ENCODE measurements at regions not wholly inside any gene's neighbourhood (a gene's known extent, or its start where the extent isn't known, plus 50 kb on each side); places are given as distances from the start of the nearest gene placed in this dataset.

GRCh38 chr4:54384563-54384962 is 155.5 kb downstream of the PDGFRA start:
- Histone ChIP-seq H3K79me2 (ENCODE audit: low read length) (no peaks in the 10 kb centered on the region), H3K9me2 (replicated peaks; ENCODE audit: insufficient read depth, low read length) (no peaks in the 10 kb centered on the region), H3K9ac (ENCODE audit: low read length) (no peak overlapping the region), H3K9me3 (replicated peaks; ENCODE audit: insufficient read depth, low read length) (no peaks in the 10 kb centered on the region), H3K27me3 (replicated peaks; ENCODE audit: insufficient read depth, low read length) (no peaks in the 10 kb centered on the region), H3K4me1 (ENCODE audit: low read length) (no peaks in the 10 kb centered on the region), H3K4me3 (ENCODE audit: low read length) (no peak overlapping the region), H3K27ac (ENCODE audit: low read length) (no peak overlapping the region), H3K4me2 (ENCODE audit: low read depth, low read length) (no peak overlapping the region), H3F3A (ENCODE audit: insufficient read depth, low read length) (no peaks in the 10 kb centered on the region), H3K36me3 (replicated peaks; ENCODE audit: insufficient read depth, low read length) (no peaks in the 10 kb centered on the region), H2AFZ (ENCODE audit: low read length) (no peak overlapping the region), H4K20me1 (ENCODE audit: insufficient read depth, low read length) (no peaks in the 10 kb centered on the region)
- DNase-seq, result peak; percentile 49
- TF ChIP-seq CTCF (IDR thresholded peaks at IDR 0.05; ENCODE audit: low read length) (peak; percentile 55), EZH2 (optimal IDR thresholded peaks at IDR 0.05; ENCODE audit: low read depth, low read length) (no peak)

GRCh38 chr4:54386042-54386669 is 157.1 kb downstream of the PDGFRA start:
- Histone ChIP-seq H3K36me3 (replicated peaks; ENCODE audit: insufficient read depth, low read length) (no peaks in the 10 kb centered on the region), H4K20me1 (ENCODE audit: insufficient read depth, low read length) (no peaks in the 10 kb centered on the region), H3K4me1 (ENCODE audit: low read length) (no peaks in the 10 kb centered on the region), H3K4me3 (ENCODE audit: low read length) (no peak overlapping the region), H3K4me2 (ENCODE audit: low read depth, low read length) (no peak overlapping the region), H3K9ac (ENCODE audit: low read length) (no peak overlapping the region), H3F3A (ENCODE audit: insufficient read depth, low read length) (no peaks in the 10 kb centered on the region), H2AFZ (ENCODE audit: low read length) (no peak overlapping the region), H3K27ac (ENCODE audit: low read length) (no peak overlapping the region), H3K9me2 (replicated peaks; ENCODE audit: insufficient read depth, low read length) (no peaks in the 10 kb centered on the region), H3K79me2 (ENCODE audit: low read length) (no peaks in the 10 kb centered on the region), H3K27me3 (replicated peaks; ENCODE audit: insufficient read depth, low read length) (no peaks in the 10 kb centered on the region), H3K9me3 (replicated peaks; ENCODE audit: insufficient read depth, low read length) (no peaks in the 10 kb centered on the region)
- DNase-seq, result no peak
- TF ChIP-seq EZH2phosphoT487 (IDR thresholded peaks at IDR 0.05; ENCODE audit: low read length), result no peak
- TF ChIP-seq EZH2 (optimal IDR thresholded peaks at IDR 0.05; ENCODE audit: low read depth, low read length), result no peak
- TF ChIP-seq CTCF (IDR thresholded peaks at IDR 0.05; ENCODE audit: low read length), result no peak

- no peak overlapping the region for H3K4me3 ChIP-seq (ENCODE audit: low read length)
- H2AFZ ChIP-seq (ENCODE audit: low read length), result no peak overlapping the region
- no peaks in the 10 kb centered on the region for H3K79me2 ChIP-seq (ENCODE audit: low read length)
- H3K9me3 ChIP-seq (replicated peaks; ENCODE audit: insufficient read depth, low read length), result no peaks in the 10 kb centered on the region
- H3K9me2 ChIP-seq (replicated peaks; ENCODE audit: insufficient read depth, low read length), result no peaks in the 10 kb centered on the region
- no peaks in the 10 kb centered on the region for H3K36me3 ChIP-seq (replicated peaks; ENCODE audit: insufficient read depth, low read length)
- H3F3A ChIP-seq (ENCODE audit: insufficient read depth, low read length), result no peaks in the 10 kb centered on the region
- no peaks in the 10 kb centered on the region for H3K4me1 ChIP-seq (ENCODE audit: low read length)
- no peak overlapping the region for H3K4me2 ChIP-seq (ENCODE audit: low read depth, low read length)
- H3K27me3 ChIP-seq (replicated peaks; ENCODE audit: insufficient read depth, low read length), result no peaks in the 10 kb centered on the region
- no peak overlapping the region for H3K9ac ChIP-seq (ENCODE audit: low read length)
- TF ChIP-seq CTCF (IDR thresholded peaks at IDR 0.05; ENCODE audit: low read length), result no peak
- TF ChIP-seq EZH2 (optimal IDR thresholded peaks at IDR 0.05; ENCODE audit: low read depth, low read length), result no peak
- TF ChIP-seq EZH2phosphoT487 (IDR thresholded peaks at IDR 0.05; ENCODE audit: low read length), result no peak
- no peaks in the 10 kb centered on the region for H4K20me1 ChIP-seq (ENCODE audit: insufficient read depth, low read length)
- no peak for DNase-seq
- H3K27ac ChIP-seq (ENCODE audit: low read length), result no peak overlapping the region
Observed at GRCh38 chr4:54386693-54387092, 157.6 kb downstream of the PDGFRA start.
